ENCODE measurements at regions not wholly inside any gene's neighbourhood (a gene's known extent, or its start where the extent isn't known, plus 50 kb on each side); places are given as distances from the start of the nearest gene placed in this dataset.

GRCh38 chr4:124322234-124323065 is 390.1 kb downstream of the ANKRD50 start:
- Histone ChIP-seq H3K27me3 (ENCODE audit: control insufficient read depth in 1 of 2, insufficient read depth in 2 of 2, low read length in 2 of 2) (no peaks in the 10 kb centered on the region), H3K36me3 (ENCODE audit: control insufficient read depth in 2 of 2, insufficient read depth in 2 of 2, low read length in 1 of 2) (no peaks in the 10 kb centered on the region), H3K9me3 (ENCODE audit: control insufficient read depth in 2 of 2, insufficient read depth in 1 of 2, low read depth in 1 of 2, low read length in 1 of 2) (no peaks in the 10 kb centered on the region), H3K4me3 (ENCODE audit: low read depth in 1 of 2, low read length in 2 of 2) (no peak overlapping the region), H3K4me1 (ENCODE audit: control insufficient read depth in 2 of 2, insufficient read depth in 2 of 2, low read length in 1 of 2) (no peaks in the 10 kb centered on the region), H3K27ac (ENCODE audit: low read depth in 2 of 2, low read length in 1 of 2) (no peak overlapping the region)
- 39 to 45% methylated on average over 8 of the region's 8 CpGs for WGBS, 2 donors

DNA sequence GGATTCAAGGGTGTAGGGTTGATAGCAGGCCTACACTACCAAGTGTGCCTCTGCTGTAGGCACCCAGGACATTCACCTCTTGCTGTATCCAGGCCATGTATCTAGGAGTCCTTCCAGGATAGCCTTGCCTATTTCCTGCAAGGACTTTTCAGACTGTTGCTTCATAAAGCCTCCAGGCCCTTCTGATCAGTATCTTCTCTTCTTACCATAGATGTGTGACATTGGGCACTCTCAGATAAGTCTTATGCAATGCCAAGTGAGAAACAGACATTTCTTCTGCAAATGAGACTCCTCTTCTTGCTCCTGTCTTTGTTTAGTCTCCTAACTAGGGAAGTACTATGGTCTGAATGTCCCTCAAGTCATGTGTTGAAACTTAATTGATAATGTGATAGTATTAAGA is 386.8 kb downstream of the ANKRD50 start:
- H3K4me1 ChIP-seq (ENCODE audit: control insufficient read depth in 2 of 2, insufficient read depth in 2 of 2, low read length in 1 of 2) = no peaks in the 10 kb centered on the region
- no peaks in the 10 kb centered on the region for H3K36me3 ChIP-seq (ENCODE audit: control insufficient read depth in 2 of 2, insufficient read depth in 2 of 2, low read length in 1 of 2)
- no peak overlapping the region for H3K27ac ChIP-seq (ENCODE audit: low read depth in 2 of 2, low read length in 1 of 2)
- H3K27me3 ChIP-seq (ENCODE audit: control insufficient read depth in 1 of 2, insufficient read depth in 2 of 2, low read length in 2 of 2) = no peaks in the 10 kb centered on the region
- H3K4me3 ChIP-seq (ENCODE audit: low read depth in 1 of 2, low read length in 2 of 2) = no peak overlapping the region
- H3K9me3 ChIP-seq (ENCODE audit: control insufficient read depth in 2 of 2, insufficient read depth in 1 of 2, low read depth in 1 of 2, low read length in 1 of 2) = no peaks in the 10 kb centered on the region

DNA sequence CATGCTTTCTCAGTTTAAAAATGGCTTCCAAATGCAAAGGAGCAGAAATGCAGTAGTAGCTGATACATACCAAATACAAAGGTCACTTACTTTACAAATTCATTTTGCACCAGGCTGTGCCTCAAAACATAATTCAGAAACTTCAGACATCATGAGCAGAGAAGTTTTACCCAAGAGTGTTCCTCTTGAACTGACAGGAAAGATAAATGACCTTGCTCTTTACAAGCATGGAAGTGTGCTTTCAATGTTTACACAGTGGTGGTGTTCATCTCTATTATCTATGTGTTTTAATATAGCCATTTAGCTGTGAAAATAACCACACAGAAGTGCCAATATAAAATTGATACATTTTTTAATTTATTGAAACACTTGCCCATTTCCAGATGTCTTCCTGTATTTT is 383.4 kb downstream of the ANKRD50 start:
- no peak overlapping the region for H3K4me3 ChIP-seq (ENCODE audit: low read depth in 1 of 2, low read length in 2 of 2)
- no peaks in the 10 kb centered on the region for H3K9me3 ChIP-seq (ENCODE audit: control insufficient read depth in 2 of 2, insufficient read depth in 1 of 2, low read depth in 1 of 2, low read length in 1 of 2)
- H3K27me3 ChIP-seq (ENCODE audit: control insufficient read depth in 1 of 2, insufficient read depth in 2 of 2, low read length in 2 of 2) = no peaks in the 10 kb centered on the region
- no peaks in the 10 kb centered on the region for H3K36me3 ChIP-seq (ENCODE audit: control insufficient read depth in 2 of 2, insufficient read depth in 2 of 2, low read length in 1 of 2)
- H3K27ac ChIP-seq (ENCODE audit: low read depth in 2 of 2, low read length in 1 of 2) = no peak overlapping the region
- H3K4me1 ChIP-seq (ENCODE audit: control insufficient read depth in 2 of 2, insufficient read depth in 2 of 2, low read length in 1 of 2) = no peaks in the 10 kb centered on the region

DNA sequence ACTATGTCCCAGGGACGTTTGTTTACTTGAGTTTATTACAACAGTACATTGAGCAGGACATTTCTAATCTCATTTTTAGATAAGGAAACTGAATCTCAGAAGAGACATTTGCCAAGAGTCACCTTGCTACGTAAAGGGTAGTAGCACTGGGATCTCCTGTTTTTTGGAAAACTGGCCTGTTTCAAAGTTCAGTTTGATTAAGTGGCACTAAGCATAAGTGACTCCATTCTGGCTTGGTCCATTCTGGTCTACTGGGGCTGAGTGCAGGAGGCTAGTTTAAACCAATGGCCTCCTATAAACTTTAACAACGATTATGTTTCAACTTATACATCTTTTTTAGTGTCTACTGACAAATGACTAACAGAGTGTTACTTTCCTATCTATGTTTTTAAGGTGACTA is 382.5 kb downstream of the ANKRD50 start:
- Histone ChIP-seq H3K27ac (ENCODE audit: low read depth in 2 of 2, low read length in 1 of 2) (no peak overlapping the region), H3K36me3 (ENCODE audit: control insufficient read depth in 2 of 2, insufficient read depth in 2 of 2, low read length in 1 of 2) (no peaks in the 10 kb centered on the region), H3K27me3 (ENCODE audit: control insufficient read depth in 1 of 2, insufficient read depth in 2 of 2, low read length in 2 of 2) (no peaks in the 10 kb centered on the region), H3K9me3 (ENCODE audit: control insufficient read depth in 2 of 2, insufficient read depth in 1 of 2, low read depth in 1 of 2, low read length in 1 of 2) (no peaks in the 10 kb centered on the region), H3K4me1 (ENCODE audit: control insufficient read depth in 2 of 2, insufficient read depth in 2 of 2, low read length in 1 of 2) (no peaks in the 10 kb centered on the region), H3K4me3 (ENCODE audit: low read depth in 1 of 2, low read length in 2 of 2) (no peak overlapping the region)
- 62 to 74% methylated on average over 3 of the region's 3 CpGs for WGBS, 2 donors

DNA sequence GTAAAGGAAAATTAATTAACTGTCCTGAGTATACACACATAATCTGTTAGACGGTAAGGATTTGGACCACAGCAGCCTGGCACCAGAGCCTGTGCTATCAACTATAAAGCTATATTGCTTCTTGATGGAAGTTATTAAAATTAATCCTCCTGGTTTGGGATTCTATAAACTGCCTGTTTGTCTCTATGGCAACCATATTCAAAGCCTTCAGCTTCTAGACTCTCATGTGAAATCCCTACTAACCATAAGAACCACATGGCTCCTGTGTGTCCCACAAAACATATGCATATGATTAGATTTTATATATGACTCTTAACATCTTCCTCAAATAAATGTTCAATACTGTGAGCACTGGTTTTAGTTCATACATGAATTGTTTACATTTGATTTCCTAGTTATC is 380.8 kb downstream of the ANKRD50 start:
- 83% methylated on average over 1 of the region's 1 CpG for WGBS, 2 donors
- Histone ChIP-seq H3K4me3 (ENCODE audit: low read depth in 1 of 2, low read length in 2 of 2) (no peak overlapping the region), H3K4me1 (ENCODE audit: control insufficient read depth in 2 of 2, insufficient read depth in 2 of 2, low read length in 1 of 2) (no peaks in the 10 kb centered on the region), H3K27me3 (ENCODE audit: control insufficient read depth in 1 of 2, insufficient read depth in 2 of 2, low read length in 2 of 2) (no peaks in the 10 kb centered on the region), H3K36me3 (ENCODE audit: control insufficient read depth in 2 of 2, insufficient read depth in 2 of 2, low read length in 1 of 2) (no peaks in the 10 kb centered on the region), H3K9me3 (ENCODE audit: control insufficient read depth in 2 of 2, insufficient read depth in 1 of 2, low read depth in 1 of 2, low read length in 1 of 2) (no peaks in the 10 kb centered on the region), H3K27ac (ENCODE audit: low read depth in 2 of 2, low read length in 1 of 2) (no peak overlapping the region)

DNA sequence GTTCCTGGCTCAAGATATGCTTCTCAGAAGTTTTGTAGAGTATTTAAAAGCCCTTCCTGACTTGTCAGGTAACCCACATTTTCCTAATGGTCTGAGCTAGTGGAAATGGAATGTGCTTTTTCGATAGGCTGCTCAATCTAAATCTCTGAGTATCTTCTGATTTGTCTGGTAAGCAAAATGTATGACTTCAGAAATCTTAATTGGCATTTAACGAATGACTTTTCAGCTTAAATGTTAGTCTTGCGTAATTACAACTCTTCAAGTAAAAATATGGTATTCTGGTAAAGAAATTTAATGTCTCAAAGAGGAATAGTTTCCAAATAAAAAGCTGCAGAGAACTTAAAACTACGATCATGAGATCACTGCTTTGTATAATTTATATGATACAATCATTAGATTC is 379.1 kb downstream of the ANKRD50 start:
- Histone ChIP-seq H3K27ac (ENCODE audit: low read depth in 2 of 2, low read length in 1 of 2) (no peak overlapping the region), H3K4me3 (ENCODE audit: low read depth in 1 of 2, low read length in 2 of 2) (no peak overlapping the region), H3K4me1 (ENCODE audit: control insufficient read depth in 2 of 2, insufficient read depth in 2 of 2, low read length in 1 of 2) (no peaks in the 10 kb centered on the region), H3K9me3 (ENCODE audit: control insufficient read depth in 2 of 2, insufficient read depth in 1 of 2, low read depth in 1 of 2, low read length in 1 of 2) (no peaks in the 10 kb centered on the region), H3K27me3 (ENCODE audit: control insufficient read depth in 1 of 2, insufficient read depth in 2 of 2, low read length in 2 of 2) (no peaks in the 10 kb centered on the region), H3K36me3 (ENCODE audit: control insufficient read depth in 2 of 2, insufficient read depth in 2 of 2, low read length in 1 of 2) (no peaks in the 10 kb centered on the region)
- 49 to 52% methylated on average over 4 of the region's 4 CpGs for WGBS, 2 donors

- H3K4me3 ChIP-seq (ENCODE audit: low read depth in 1 of 2, low read length in 2 of 2) = no peak overlapping the region
- no peaks in the 10 kb centered on the region for H3K4me1 ChIP-seq (ENCODE audit: control insufficient read depth in 2 of 2, insufficient read depth in 2 of 2, low read length in 1 of 2)
- no peaks in the 10 kb centered on the region for H3K9me3 ChIP-seq (ENCODE audit: control insufficient read depth in 2 of 2, insufficient read depth in 1 of 2, low read depth in 1 of 2, low read length in 1 of 2)
- H3K27me3 ChIP-seq (ENCODE audit: control insufficient read depth in 1 of 2, insufficient read depth in 2 of 2, low read length in 2 of 2) = no peaks in the 10 kb centered on the region
- no peaks in the 10 kb centered on the region for H3K36me3 ChIP-seq (ENCODE audit: control insufficient read depth in 2 of 2, insufficient read depth in 2 of 2, low read length in 1 of 2)
- WGBS, 2 donors = 0 to 2% methylated on average over 3 of the region's 3 CpGs
- no peak overlapping the region for H3K27ac ChIP-seq (ENCODE audit: low read depth in 2 of 2, low read length in 1 of 2)
These were observed 378.4 kb downstream of the ANKRD50 start for GRCh38 chr4:124334119-124334518.

DNA sequence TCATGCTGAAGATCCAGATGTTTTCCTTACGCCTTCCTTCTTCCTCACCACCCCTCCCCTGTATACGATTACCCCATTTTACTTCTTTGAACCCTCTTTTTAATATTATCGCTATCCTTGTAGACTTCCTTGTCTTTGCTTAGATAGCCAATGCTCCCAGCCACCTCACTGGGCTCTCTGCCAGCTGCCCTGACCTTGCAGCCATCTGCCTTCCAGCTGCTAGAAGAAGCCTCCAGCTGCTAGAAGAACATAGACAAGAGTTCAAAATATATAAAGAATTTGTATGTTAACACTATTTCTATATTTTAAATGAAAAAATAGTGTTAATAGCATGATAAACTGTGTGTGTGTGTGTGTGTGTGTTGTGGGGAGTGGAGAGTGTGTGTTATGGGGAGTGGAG is 374.7 kb downstream of the ANKRD50 start:
- no peak overlapping the region for H3K4me3 ChIP-seq (ENCODE audit: low read depth in 1 of 2, low read length in 2 of 2)
- no peaks in the 10 kb centered on the region for H3K4me1 ChIP-seq (ENCODE audit: control insufficient read depth in 2 of 2, insufficient read depth in 2 of 2, low read length in 1 of 2)
- H3K27ac ChIP-seq (ENCODE audit: low read depth in 2 of 2, low read length in 1 of 2) = no peak overlapping the region
- no peaks in the 10 kb centered on the region for H3K27me3 ChIP-seq (ENCODE audit: control insufficient read depth in 1 of 2, insufficient read depth in 2 of 2, low read length in 2 of 2)
- no peaks in the 10 kb centered on the region for H3K36me3 ChIP-seq (ENCODE audit: control insufficient read depth in 2 of 2, insufficient read depth in 2 of 2, low read length in 1 of 2)
- H3K9me3 ChIP-seq (ENCODE audit: control insufficient read depth in 2 of 2, insufficient read depth in 1 of 2, low read depth in 1 of 2, low read length in 1 of 2) = no peaks in the 10 kb centered on the region
- 59 to 77% methylated on average over 3 of the region's 3 CpGs for WGBS, 2 donors

- 56 to 58% methylated on average over 3 of the region's 3 CpGs for WGBS, 2 donors
- no peaks in the 10 kb centered on the region for H3K4me1 ChIP-seq (ENCODE audit: control insufficient read depth in 2 of 2, insufficient read depth in 2 of 2, low read length in 1 of 2)
- H3K27me3 ChIP-seq (ENCODE audit: control insufficient read depth in 1 of 2, insufficient read depth in 2 of 2, low read length in 2 of 2) = no peaks in the 10 kb centered on the region
- H3K36me3 ChIP-seq (ENCODE audit: control insufficient read depth in 2 of 2, insufficient read depth in 2 of 2, low read length in 1 of 2) = no peaks in the 10 kb centered on the region
- no peak overlapping the region for H3K4me3 ChIP-seq (ENCODE audit: low read depth in 1 of 2, low read length in 2 of 2)
- H3K27ac ChIP-seq (ENCODE audit: low read depth in 2 of 2, low read length in 1 of 2) = no peak overlapping the region
- no peaks in the 10 kb centered on the region for H3K9me3 ChIP-seq (ENCODE audit: control insufficient read depth in 2 of 2, insufficient read depth in 1 of 2, low read depth in 1 of 2, low read length in 1 of 2)
These were observed 368.8 kb downstream of the ANKRD50 start for GRCh38 chr4:124343661-124344171.

- 82 to 83% methylated on average over 3 of the region's 3 CpGs for WGBS, 2 donors
- no peaks in the 10 kb centered on the region for H3K36me3 ChIP-seq (ENCODE audit: control insufficient read depth in 2 of 2, insufficient read depth in 2 of 2, low read length in 1 of 2)
- H3K4me1 ChIP-seq (ENCODE audit: control insufficient read depth in 2 of 2, insufficient read depth in 2 of 2, low read length in 1 of 2) = no peaks in the 10 kb centered on the region
- H3K27ac ChIP-seq (ENCODE audit: low read depth in 2 of 2, low read length in 1 of 2) = no peak overlapping the region
- no peaks in the 10 kb centered on the region for H3K27me3 ChIP-seq (ENCODE audit: control insufficient read depth in 1 of 2, insufficient read depth in 2 of 2, low read length in 2 of 2)
- H3K4me3 ChIP-seq (ENCODE audit: low read depth in 1 of 2, low read length in 2 of 2) = no peak overlapping the region
- no peaks in the 10 kb centered on the region for H3K9me3 ChIP-seq (ENCODE audit: control insufficient read depth in 2 of 2, insufficient read depth in 1 of 2, low read depth in 1 of 2, low read length in 1 of 2)
These were observed 339.6 kb downstream of the ANKRD50 start for GRCh38 chr4:124372916-124373315.
